ENCODE measurements at regions not wholly inside any gene's neighbourhood (a gene's known extent, or its start where the extent isn't known, plus 50 kb on each side); places are given as distances from the start of the nearest gene placed in this dataset.

- Histone ChIP-seq H3K4me2 (ENCODE audit: low read length) (no peak overlapping the region), H3K9ac (ENCODE audit: low read length) (no peak overlapping the region), H4K20me1 (ENCODE audit: insufficient read depth) (no peaks in the 10 kb centered on the region)
These were observed 193.4 kb downstream of the CD83 start for GRCh38 chr6:14310960-14311359.

GRCh38 chr6:14312587-14312986 lies 195.0 kb downstream of the CD83 start:
- Histone ChIP-seq H3K79me2 (replicated peaks; ENCODE audit: insufficient read depth, low read length) (no peaks in the 10 kb centered on the region), H3K4me2 (ENCODE audit: low read length) (no peak overlapping the region), H3F3A (ENCODE audit: insufficient read depth, low read length, poor library complexity, severe bottlenecking) (no peaks in the 10 kb centered on the region), H3K9me3 (ENCODE audit: low read length) (no peaks in the 10 kb centered on the region), H3K9ac (ENCODE audit: low read length) (no peak overlapping the region), H3K9me2 (ENCODE audit: insufficient read depth, low read length) (no peaks in the 10 kb centered on the region), H3K27ac (ENCODE audit: low read length) (no peak overlapping the region), H2AFZ (ENCODE audit: low read depth, low read length) (no peak overlapping the region), H3K27me3 (ENCODE audit: insufficient read depth, low read depth, low read length) (no peaks in the 10 kb centered on the region), H3K36me3 (ENCODE audit: insufficient read depth, low read length) (no peaks in the 10 kb centered on the region), H3K4me3 (ENCODE audit: low read length) (no peak overlapping the region), H4K20me1 (ENCODE audit: insufficient read depth) (no peaks in the 10 kb centered on the region)
- TF ChIP-seq MXI1 (conservative IDR thresholded peaks at IDR 0.05; ENCODE audit: poor library complexity, severe bottlenecking) (no peak), RAD21 (conservative IDR thresholded peaks at IDR 0.05) (no peak), TAF1 (IDR thresholded peaks at IDR 0.05; ENCODE audit: low read depth) (no peak), EP300 (conservative IDR thresholded peaks at IDR 0.05; ENCODE audit: poor library complexity, severe bottlenecking) (no peak), SMC3 (conservative IDR thresholded peaks at IDR 0.05; ENCODE audit: poor library complexity) (no peak), REST (IDR thresholded peaks at IDR 0.05; ENCODE audit: borderline replicate concordance) (no peak), EZH2 (IDR thresholded peaks at IDR 0.05; ENCODE audit: borderline replicate concordance, insufficient read depth, low read length, poor library complexity, severe bottlenecking) (no peak), CTCF (IDR thresholded peaks at IDR 0.05; ENCODE audit: poor library complexity, severe bottlenecking) (no peak), POLR2AphosphoS5 (IDR thresholded peaks at IDR 0.05) (no peak)

More at GRCh38 chr6:14310960-14311359, 193.4 kb downstream of the CD83 start:
- TF ChIP-seq SMC3 (conservative IDR thresholded peaks at IDR 0.05; ENCODE audit: poor library complexity) (no peak), EP300 (conservative IDR thresholded peaks at IDR 0.05; ENCODE audit: poor library complexity, severe bottlenecking) (no peak), EZH2 (IDR thresholded peaks at IDR 0.05; ENCODE audit: borderline replicate concordance, insufficient read depth, low read length, poor library complexity, severe bottlenecking) (no peak)
- no peaks in the 10 kb centered on the region for H3K79me2 ChIP-seq (replicated peaks; ENCODE audit: insufficient read depth, low read length)
- no peaks in the 10 kb centered on the region for H3K27me3 ChIP-seq (ENCODE audit: insufficient read depth, low read depth, low read length)
- H3K27ac ChIP-seq (ENCODE audit: low read length) = no peak overlapping the region
- no peak overlapping the region for H3K4me3 ChIP-seq (ENCODE audit: low read length)
- no peaks in the 10 kb centered on the region for H3K36me3 ChIP-seq (ENCODE audit: insufficient read depth, low read length)
- no peaks in the 10 kb centered on the region for H3F3A ChIP-seq (ENCODE audit: insufficient read depth, low read length, poor library complexity, severe bottlenecking)
- no peaks in the 10 kb centered on the region for H3K9me3 ChIP-seq (ENCODE audit: low read length)
- no peak overlapping the region for H2AFZ ChIP-seq (ENCODE audit: low read depth, low read length)
- no peaks in the 10 kb centered on the region for H3K9me2 ChIP-seq (ENCODE audit: insufficient read depth, low read length)
